Activated T-helper 1 cell treated with anti-CD3 and anti-CD28 coated beads, Interleukin-12 subunit alpha, Interleukin-12 subunit beta, Interleukin-2, Interleukin-4 antibody, amounts not matched to agents 30 ng/mL and 10 ng/mL and 1 ng/mL, durations not matched to agents 14 hours and 24 hours and 36 hours (primary cell): ENCODE measurements at regions not wholly inside any gene's neighbourhood (a gene's known extent, or its start where the extent isn't known, plus 50 kb on each side); places are given as distances from the start of the nearest gene placed in this dataset.
"Not testable (repeated sequence)": the region's sequence is repeated elsewhere in the genome, so short reads cannot be mapped to it uniquely, and the experiment has no call there.

Experiments used
- DNase-seq: peaks from one replicate; pipeline ENCODE4 v3.0.0; 2021; ENCODE audit warnings: low spot score
- H3K27ac Mint-ChIP-seq: one replicate; pipeline ENCODE4 v1.8.0; 2021; ENCODE audit warnings: mild to moderate bottlenecking, mixed read lengths
- H3K27me3 Mint-ChIP-seq: one replicate; pipeline ENCODE4 v1.8.0; 2022; ENCODE audit warnings: mild to moderate bottlenecking, moderate library complexity, mixed read lengths; ENCODE audit not compliant: insufficient read depth
- H3K36me3 Mint-ChIP-seq: one replicate; pipeline ENCODE4 v1.8.0; 2021; ENCODE audit warnings: low read depth, mixed read lengths
- H3K4me1 Mint-ChIP-seq: one replicate; pipeline ENCODE4 v1.8.0; 2021; ENCODE audit warnings: low read depth, mixed read lengths
- H3K4me3 Mint-ChIP-seq: one replicate; pipeline ENCODE4 v1.8.0; 2021; ENCODE audit warnings: mild to moderate bottlenecking, moderate library complexity, mixed read lengths
- H3K9me3 Mint-ChIP-seq: one replicate; pipeline ENCODE4 v1.8.0; 2021; ENCODE audit warnings: mixed read lengths
- intact Hi-C: fragments of 100-400 bp; cut with micrococcal nuclease; formaldehyde crosslinking; loops from one replicate; pipeline ENCODE4 v1.15.1; 2024

- no peak overlapping the region for H3K4me3 Mint-ChIP-seq
- peaks cover 6% of the 10 kb centered on the region for H3K9me3 Mint-ChIP-seq
- no peaks in the 10 kb centered on the region for H3K36me3 Mint-ChIP-seq
- H3K27me3 Mint-ChIP-seq, result no peaks in the 10 kb centered on the region
- intact Hi-C loops, result no loop called here
- DNase-seq, result no peak
- H3K4me1 Mint-ChIP-seq, result no peaks in the 10 kb centered on the region
- H3K27ac Mint-ChIP-seq, result no peak overlapping the region
These were observed 211.0 kb upstream of the REG3G start for GRCh38 chr2:78814331-78814986.

- Mint-ChIP-seq H3K27ac (no peak overlapping the region), H3K27me3 (no peaks in the 10 kb centered on the region), H3K9me3 (peaks cover 6% of the 10 kb centered on the region), H3K4me3 (no peak overlapping the region), H3K4me1 (no peaks in the 10 kb centered on the region), H3K36me3 (no peaks in the 10 kb centered on the region)
- DNase-seq, result no peak
- intact Hi-C loops, result no loop called here
These were observed 208.1 kb upstream of the REG3G start for GRCh38 chr2:78817430-78817829.

- Mint-ChIP-seq H3K4me1 (no peaks in the 10 kb centered on the region), H3K36me3 (peaks cover 2% of the 10 kb centered on the region), H3K27me3 (no peaks in the 10 kb centered on the region), H3K9me3 (peaks cover 9% of the 10 kb centered on the region), H3K27ac (no peak overlapping the region), H3K4me3 (no peak overlapping the region)
- DNase-seq, result no peak
- intact Hi-C loops, result no loop called here
These were observed 193.0 kb upstream of the REG3G start for GRCh38 chr2:78832481-78832880.

GRCh38 chr2:78839259-78839658 is 186.2 kb upstream of the REG3G start:
- peaks cover 19% of the 10 kb centered on the region for H3K9me3 Mint-ChIP-seq
- H3K36me3 Mint-ChIP-seq, result no peaks in the 10 kb centered on the region
- H3K27me3 Mint-ChIP-seq, result no peaks in the 10 kb centered on the region
- intact Hi-C loops, result no loop called here
- no peaks in the 10 kb centered on the region for H3K4me1 Mint-ChIP-seq
- DNase-seq, result no peak
- no peak overlapping the region for H3K4me3 Mint-ChIP-seq
- no peak overlapping the region for H3K27ac Mint-ChIP-seq

GRCh38 chr2:78840311-78840710 is 185.2 kb upstream of the REG3G start:
- intact Hi-C loops, H3K4me3 Mint-ChIP-seq, H3K4me1 Mint-ChIP-seq: not testable (repeated sequence)

GRCh38 chr2:78845664-78846185 is 179.8 kb upstream of the REG3G start:
- DNase-seq, result no peak
- H3K36me3 Mint-ChIP-seq, result no peaks in the 10 kb centered on the region
- intact Hi-C loops, result no loop called here
- H3K27ac Mint-ChIP-seq, result no peak overlapping the region
- peaks cover 16% of the 10 kb centered on the region for H3K9me3 Mint-ChIP-seq
- H3K4me3 Mint-ChIP-seq, result no peak overlapping the region
- H3K27me3 Mint-ChIP-seq, result no peaks in the 10 kb centered on the region
- H3K4me1 Mint-ChIP-seq, result no peaks in the 10 kb centered on the region

More at GRCh38 chr2:78840311-78840710, 185.2 kb upstream of the REG3G start:
- H3K36me3 Mint-ChIP-seq, H3K27ac Mint-ChIP-seq, H3K27me3 Mint-ChIP-seq, DNase-seq: not testable (repeated sequence)
- H3K9me3 Mint-ChIP-seq, result peaks cover 19% of the 10 kb centered on the region

- Mint-ChIP-seq H3K4me3 (no peak overlapping the region), H3K4me1 (no peaks in the 10 kb centered on the region), H3K36me3 (no peaks in the 10 kb centered on the region), H3K27me3 (no peaks in the 10 kb centered on the region), H3K27ac (no peak overlapping the region), H3K9me3 (peaks cover 7% of the 10 kb centered on the region)
- intact Hi-C loops, result no loop called here
- DNase-seq, result no peak
These were observed 164.0 kb upstream of the REG3G start for GRCh38 chr2:78861546-78861945.

- DNase-seq, result no peak
- Mint-ChIP-seq H3K9me3 (peaks cover 7% of the 10 kb centered on the region), H3K4me3 (no peak overlapping the region), H3K36me3 (no peaks in the 10 kb centered on the region), H3K27ac (no peak overlapping the region), H3K4me1 (no peaks in the 10 kb centered on the region), H3K27me3 (no peaks in the 10 kb centered on the region)
- intact Hi-C loops, result no loop called here
These were observed 161.3 kb upstream of the REG3G start for GRCh38 chr2:78864205-78864604.

- H3K27me3 Mint-ChIP-seq, result no peaks in the 10 kb centered on the region
- peaks cover 9% of the 10 kb centered on the region for H3K9me3 Mint-ChIP-seq
- no peak overlapping the region for H3K27ac Mint-ChIP-seq
- intact Hi-C loops, result no loop called here
- no peaks in the 10 kb centered on the region for H3K4me1 Mint-ChIP-seq
- H3K4me3 Mint-ChIP-seq, result no peak overlapping the region
- DNase-seq, result no peak
- no peaks in the 10 kb centered on the region for H3K36me3 Mint-ChIP-seq
These were observed 159.8 kb upstream of the REG3G start for GRCh38 chr2:78865667-78866066.

- no peak for DNase-seq
- Mint-ChIP-seq H3K27ac (no peak overlapping the region), H3K36me3 (no peaks in the 10 kb centered on the region), H3K4me3 (no peak overlapping the region), H3K27me3 (no peaks in the 10 kb centered on the region), H3K9me3 (peaks cover 3% of the 10 kb centered on the region), H3K4me1 (no peaks in the 10 kb centered on the region)
- intact Hi-C loops, result no loop called here
These were observed 155.0 kb upstream of the REG3G start for GRCh38 chr2:78870343-78870967.

- no peaks in the 10 kb centered on the region for H3K27me3 Mint-ChIP-seq
- no peaks in the 10 kb centered on the region for H3K4me1 Mint-ChIP-seq
- no peak overlapping the region for H3K27ac Mint-ChIP-seq
- intact Hi-C loops, result no loop called here
- peaks cover 3% of the 10 kb centered on the region for H3K9me3 Mint-ChIP-seq
- H3K36me3 Mint-ChIP-seq, result no peaks in the 10 kb centered on the region
- no peak overlapping the region for H3K4me3 Mint-ChIP-seq
- DNase-seq, result no peak
These were observed 152.0 kb upstream of the REG3G start for GRCh38 chr2:78873526-78873925.

GRCh38 chr2:78876316-78876688 is 149.2 kb upstream of the REG3G start:
- intact Hi-C loops, result no loop called here
- Mint-ChIP-seq H3K36me3 (no peaks in the 10 kb centered on the region), H3K4me3 (no peak overlapping the region), H3K9me3 (no peaks in the 10 kb centered on the region), H3K27me3 (no peaks in the 10 kb centered on the region), H3K4me1 (no peaks in the 10 kb centered on the region), H3K27ac (no peak overlapping the region)
- no peak for DNase-seq

- no peaks in the 10 kb centered on the region for H3K27me3 Mint-ChIP-seq
- no peak overlapping the region for H3K27ac Mint-ChIP-seq
- DNase-seq, result no peak
- H3K4me1 Mint-ChIP-seq, result no peaks in the 10 kb centered on the region
- H3K9me3 Mint-ChIP-seq, result peaks cover 4% of the 10 kb centered on the region
- intact Hi-C loops, result no loop called here
- H3K36me3 Mint-ChIP-seq, result no peaks in the 10 kb centered on the region
- H3K4me3 Mint-ChIP-seq, result no peak overlapping the region
These were observed 138.1 kb upstream of the REG3G start for GRCh38 chr2:78887446-78887845.
